GM12873 (cell line): ENCODE measurements at regions not wholly inside any gene's neighbourhood (a gene's known extent, or its start where the extent isn't known, plus 50 kb on each side); places are given as distances from the start of the nearest gene placed in this dataset.

Experiments
- TF ChIP-seq, protein P1 (sequence below): IDR thresholded peaks from 2 replicates; pipeline ENCODE4 v1.5.1; 2012; ENCODE audit warnings: low read depth, mild to moderate bottlenecking, moderate library complexity, low read length, control low read depth; ENCODE audit not compliant: insufficient read depth; ENCODE audit errors: missing control alignments

DNA sequence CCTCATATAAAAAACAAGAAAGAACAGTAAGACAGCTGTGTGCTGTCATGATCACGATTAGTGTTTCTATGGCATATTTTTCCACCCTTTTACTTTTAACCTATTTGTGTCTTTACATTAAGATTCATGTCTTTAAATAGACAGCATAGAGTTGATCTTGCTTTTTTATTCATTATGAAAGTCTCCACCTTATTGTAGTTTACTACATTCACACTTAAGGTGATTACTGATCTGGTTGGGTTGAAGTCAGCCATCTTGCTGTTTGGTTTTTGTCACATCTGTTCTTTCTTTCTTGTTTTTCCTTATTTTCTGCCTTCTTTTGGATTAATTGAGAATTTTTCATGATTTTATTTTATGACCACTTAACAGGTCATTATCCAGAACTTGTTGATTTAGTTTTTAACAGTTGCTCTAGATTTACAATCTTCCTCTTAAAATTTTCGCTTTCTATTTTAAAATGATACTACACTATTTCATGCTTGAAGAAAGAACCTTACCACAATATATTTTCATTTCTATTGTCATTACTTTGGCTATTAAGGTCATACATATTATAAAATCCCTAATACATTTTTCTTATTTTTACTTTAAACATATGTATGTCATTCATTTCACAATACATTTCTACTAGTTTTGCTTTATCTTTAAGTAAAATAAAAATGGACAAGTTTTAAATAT, 292.5 kb downstream of the SH3GL2 start:
- TF ChIP-seq, protein P1, sequence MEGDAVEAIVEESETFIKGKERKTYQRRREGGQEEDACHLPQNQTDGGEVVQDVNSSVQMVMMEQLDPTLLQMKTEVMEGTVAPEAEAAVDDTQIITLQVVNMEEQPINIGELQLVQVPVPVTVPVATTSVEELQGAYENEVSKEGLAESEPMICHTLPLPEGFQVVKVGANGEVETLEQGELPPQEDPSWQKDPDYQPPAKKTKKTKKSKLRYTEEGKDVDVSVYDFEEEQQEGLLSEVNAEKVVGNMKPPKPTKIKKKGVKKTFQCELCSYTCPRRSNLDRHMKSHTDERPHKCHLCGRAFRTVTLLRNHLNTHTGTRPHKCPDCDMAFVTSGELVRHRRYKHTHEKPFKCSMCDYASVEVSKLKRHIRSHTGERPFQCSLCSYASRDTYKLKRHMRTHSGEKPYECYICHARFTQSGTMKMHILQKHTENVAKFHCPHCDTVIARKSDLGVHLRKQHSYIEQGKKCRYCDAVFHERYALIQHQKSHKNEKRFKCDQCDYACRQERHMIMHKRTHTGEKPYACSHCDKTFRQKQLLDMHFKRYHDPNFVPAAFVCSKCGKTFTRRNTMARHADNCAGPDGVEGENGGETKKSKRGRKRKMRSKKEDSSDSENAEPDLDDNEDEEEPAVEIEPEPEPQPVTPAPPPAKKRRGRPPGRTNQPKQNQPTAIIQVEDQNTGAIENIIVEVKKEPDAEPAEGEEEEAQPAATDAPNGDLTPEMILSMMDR, result no peak

DNA sequence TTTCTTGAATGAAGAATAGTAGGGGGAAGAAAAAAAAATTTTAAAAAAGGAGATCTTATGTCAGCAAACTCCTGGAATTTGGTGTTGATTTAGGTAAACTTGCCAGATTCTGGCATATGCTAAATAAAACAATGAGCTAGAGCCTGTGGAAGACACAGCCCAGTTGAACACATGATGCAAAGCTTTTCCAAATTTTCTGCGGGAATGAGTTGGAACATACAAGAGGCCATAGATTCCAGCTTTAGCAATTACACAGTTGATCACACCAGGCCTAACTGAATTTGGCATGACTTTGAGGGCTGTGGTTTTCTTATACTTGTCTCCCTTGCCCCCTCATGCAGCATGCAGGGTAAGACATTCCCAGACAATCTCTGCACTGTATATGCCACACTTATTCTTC, 297.0 kb downstream of the SH3GL2 start:
- TF ChIP-seq, protein P1, result no peak

- TF ChIP-seq, protein P1, result no peak
Observed at GRCh38 chr9:17876687-17877086, 297.8 kb downstream of the SH3GL2 start.

DNA sequence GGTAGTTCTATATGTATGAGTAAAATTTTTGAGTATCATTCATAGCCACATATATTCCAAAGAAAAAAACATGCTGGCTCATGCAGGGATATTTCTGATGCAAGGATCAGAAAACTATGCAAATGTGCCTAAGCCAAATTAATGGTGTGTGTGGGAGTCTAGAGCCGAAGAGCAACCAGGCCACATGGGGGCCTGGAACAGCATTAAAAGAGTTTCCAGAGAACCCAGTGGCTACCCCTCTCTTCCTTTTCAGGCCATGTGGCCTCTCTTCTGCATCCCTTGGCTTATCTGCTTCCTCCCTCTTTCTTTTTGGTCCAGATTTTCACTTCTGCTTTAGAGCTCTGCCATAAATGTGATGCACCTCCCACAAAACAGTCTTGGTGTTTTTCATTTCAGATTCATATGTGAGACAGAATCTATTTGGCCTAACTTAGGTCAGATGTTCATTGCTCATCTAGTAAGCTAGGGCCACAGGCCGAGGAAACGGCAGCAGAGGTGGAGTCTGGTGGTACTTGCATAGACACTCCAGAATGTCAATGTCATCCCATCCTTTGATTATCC, 300.0 kb downstream of the SH3GL2 start:
- TF ChIP-seq, protein P1, result no peak

GRCh38 chr9:17881371-17881770, 302.5 kb downstream of the SH3GL2 start:
- TF ChIP-seq, protein P1, result no peak

- TF ChIP-seq, protein P1, result no peak
Observed at GRCh38 chr9:17882688-17883594, 304.1 kb downstream of the SH3GL2 start.

DNA sequence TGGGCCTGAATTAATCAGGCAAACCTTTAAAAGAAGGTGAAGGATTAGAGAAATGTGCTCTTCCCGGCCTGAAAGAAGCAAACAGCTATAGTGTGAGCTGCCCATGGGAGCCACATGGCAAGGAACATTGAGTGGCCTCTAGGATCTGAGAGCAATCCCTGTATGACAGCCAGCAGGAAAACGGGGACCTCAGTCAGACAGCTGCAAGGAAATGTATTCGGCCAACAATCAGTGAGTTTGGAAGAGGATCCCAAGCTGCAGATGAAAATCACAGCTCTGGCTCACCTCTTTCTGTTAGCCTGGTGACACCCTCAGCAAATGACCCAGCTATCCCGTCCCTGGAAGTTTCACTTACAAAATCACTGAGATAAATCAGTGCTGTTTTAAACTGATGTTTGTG, 309.2 kb downstream of the SH3GL2 start:
- TF ChIP-seq, protein P1, result no peak
